ENCODE measurements at regions not wholly inside any gene's neighbourhood (a gene's known extent, or its start where the extent isn't known, plus 50 kb on each side); places are given as distances from the start of the nearest gene placed in this dataset.

- no peak for DNase-seq (ENCODE audit: low read depth, low spot score)
- H3K4me3 ChIP-seq (ENCODE audit: low read depth, low read length) = no peak overlapping the region
- in situ Hi-C loops (cut with HindIII; ENCODE audit: low sequenced_read_pairs) = no loop called here
- TF ChIP-seq CTCF (IDR thresholded peaks at IDR 0.05; ENCODE audit: low read depth, low read length) = no peak
These were observed 222.4 kb downstream of the HHIPL2 start for GRCh38 chr1:222325506-222325905.

- TF ChIP-seq CTCF (IDR thresholded peaks at IDR 0.05; ENCODE audit: low read depth, low read length) = no peak
- H3K4me3 ChIP-seq (ENCODE audit: low read depth, low read length) = no peak overlapping the region
- in situ Hi-C loops (cut with HindIII; ENCODE audit: low sequenced_read_pairs) = no loop called here
- no peak for DNase-seq (ENCODE audit: low read depth, low spot score)
These were observed 233.1 kb downstream of the HHIPL2 start for GRCh38 chr1:222314839-222315238.

- no peak for DNase-seq (ENCODE audit: low read depth, low spot score)
- in situ Hi-C loops (cut with HindIII; ENCODE audit: low sequenced_read_pairs) = no loop called here
- TF ChIP-seq CTCF (IDR thresholded peaks at IDR 0.05; ENCODE audit: low read depth, low read length) = no peak
- no peak overlapping the region for H3K4me3 ChIP-seq (ENCODE audit: low read depth, low read length)
These were observed 237.1 kb downstream of the HHIPL2 start for GRCh38 chr1:222310836-222311235.

GRCh38 chr1:222307621-222308020, 240.3 kb downstream of the HHIPL2 start:
- DNase-seq (ENCODE audit: low read depth, low spot score) = no peak
- in situ Hi-C loops (cut with HindIII; ENCODE audit: low sequenced_read_pairs) = no loop called here
- no peak for TF ChIP-seq CTCF (IDR thresholded peaks at IDR 0.05; ENCODE audit: low read depth, low read length)
- H3K4me3 ChIP-seq (ENCODE audit: low read depth, low read length) = no peak overlapping the region

GRCh38 chr1:222306512-222306911, 241.4 kb downstream of the HHIPL2 start:
- DNase-seq (ENCODE audit: low read depth, low spot score) = no peak
- H3K4me3 ChIP-seq (ENCODE audit: low read depth, low read length) = no peak overlapping the region
- no peak for TF ChIP-seq CTCF (IDR thresholded peaks at IDR 0.05; ENCODE audit: low read depth, low read length)
- in situ Hi-C loops (cut with HindIII; ENCODE audit: low sequenced_read_pairs) = no loop called here

GRCh38 chr1:222306011-222306410, 241.9 kb downstream of the HHIPL2 start:
- DNase-seq (ENCODE audit: low read depth, low spot score) = no peak
- in situ Hi-C loops (cut with HindIII; ENCODE audit: low sequenced_read_pairs) = no loop called here
- TF ChIP-seq CTCF (IDR thresholded peaks at IDR 0.05; ENCODE audit: low read depth, low read length) = no peak
- no peak overlapping the region for H3K4me3 ChIP-seq (ENCODE audit: low read depth, low read length)

GRCh38 chr1:222301652-222302051, 246.3 kb downstream of the HHIPL2 start:
- no peak overlapping the region for H3K4me3 ChIP-seq (ENCODE audit: low read depth, low read length)
- no peak for DNase-seq (ENCODE audit: low read depth, low spot score)
- in situ Hi-C loops (cut with HindIII; ENCODE audit: low sequenced_read_pairs) = no loop called here
- no peak for TF ChIP-seq CTCF (IDR thresholded peaks at IDR 0.05; ENCODE audit: low read depth, low read length)

Data from astrocyte of the spinal cord (primary cell).